ENCODE measurements at regions not wholly inside any gene's neighbourhood (a gene's known extent, or its start where the extent isn't known, plus 50 kb on each side); places are given as distances from the start of the nearest gene placed in this dataset.
"Not testable (repeated sequence)": the region's sequence is repeated elsewhere in the genome, so short reads cannot be mapped to it uniquely, and the experiment has no call there.

DNA sequence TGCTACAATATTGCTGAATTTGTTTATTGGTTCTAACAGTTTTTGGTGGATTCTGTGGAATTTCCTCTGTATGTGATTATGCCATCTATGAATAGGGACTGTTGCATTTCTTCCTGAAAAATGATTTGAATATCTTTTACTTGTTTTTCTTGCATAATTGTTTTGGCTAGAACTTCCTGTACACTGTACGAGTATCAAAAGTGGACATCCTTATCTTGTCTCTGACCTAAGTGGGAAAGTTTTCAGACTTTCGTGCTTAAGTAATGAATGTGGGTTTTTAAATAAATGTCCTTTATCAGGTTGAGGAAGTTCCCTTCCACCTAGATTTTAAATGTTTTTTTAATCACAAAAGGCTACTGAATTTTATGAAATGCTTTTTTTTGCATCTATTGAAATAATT is 203.8 kb upstream of the ATP10A start:
- TF ChIP-seq, protein P1, sequence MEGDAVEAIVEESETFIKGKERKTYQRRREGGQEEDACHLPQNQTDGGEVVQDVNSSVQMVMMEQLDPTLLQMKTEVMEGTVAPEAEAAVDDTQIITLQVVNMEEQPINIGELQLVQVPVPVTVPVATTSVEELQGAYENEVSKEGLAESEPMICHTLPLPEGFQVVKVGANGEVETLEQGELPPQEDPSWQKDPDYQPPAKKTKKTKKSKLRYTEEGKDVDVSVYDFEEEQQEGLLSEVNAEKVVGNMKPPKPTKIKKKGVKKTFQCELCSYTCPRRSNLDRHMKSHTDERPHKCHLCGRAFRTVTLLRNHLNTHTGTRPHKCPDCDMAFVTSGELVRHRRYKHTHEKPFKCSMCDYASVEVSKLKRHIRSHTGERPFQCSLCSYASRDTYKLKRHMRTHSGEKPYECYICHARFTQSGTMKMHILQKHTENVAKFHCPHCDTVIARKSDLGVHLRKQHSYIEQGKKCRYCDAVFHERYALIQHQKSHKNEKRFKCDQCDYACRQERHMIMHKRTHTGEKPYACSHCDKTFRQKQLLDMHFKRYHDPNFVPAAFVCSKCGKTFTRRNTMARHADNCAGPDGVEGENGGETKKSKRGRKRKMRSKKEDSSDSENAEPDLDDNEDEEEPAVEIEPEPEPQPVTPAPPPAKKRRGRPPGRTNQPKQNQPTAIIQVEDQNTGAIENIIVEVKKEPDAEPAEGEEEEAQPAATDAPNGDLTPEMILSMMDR (conservative IDR thresholded peaks at IDR 0.05; ENCODE audit: low read length): no peak

DNA sequence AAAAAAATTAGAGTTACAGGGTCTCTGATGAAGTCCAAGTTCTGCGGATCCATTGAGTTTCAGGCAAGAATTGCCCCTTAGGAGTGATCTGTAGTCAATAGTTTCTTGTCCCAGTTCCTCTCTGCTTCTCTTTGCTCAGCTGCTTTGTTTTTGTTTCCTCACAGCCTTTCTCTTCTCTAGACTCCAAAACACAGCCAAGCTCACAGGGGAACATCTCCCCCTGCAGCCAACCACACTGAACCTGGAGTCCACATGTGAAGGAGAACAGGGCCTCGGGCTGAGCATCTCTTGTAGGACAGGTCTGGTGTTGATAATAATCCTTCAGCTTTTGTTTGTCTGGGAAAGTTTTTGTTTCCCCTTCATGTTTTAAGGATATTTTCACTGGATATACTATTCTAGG is 202.6 kb upstream of the ATP10A start:
- TF ChIP-seq, protein P1 (conservative IDR thresholded peaks at IDR 0.05; ENCODE audit: low read length): no peak
- no peak for DNase-seq (ENCODE audit: low read depth)
- H3K4me3 ChIP-seq (ENCODE audit: low read length): no peak overlapping the region

More for the DNA sequence above, 203.8 kb upstream of the ATP10A start:
- no peak overlapping the region for H3K4me3 ChIP-seq (ENCODE audit: low read length)
- DNase-seq (ENCODE audit: low read depth): no peak

DNA sequence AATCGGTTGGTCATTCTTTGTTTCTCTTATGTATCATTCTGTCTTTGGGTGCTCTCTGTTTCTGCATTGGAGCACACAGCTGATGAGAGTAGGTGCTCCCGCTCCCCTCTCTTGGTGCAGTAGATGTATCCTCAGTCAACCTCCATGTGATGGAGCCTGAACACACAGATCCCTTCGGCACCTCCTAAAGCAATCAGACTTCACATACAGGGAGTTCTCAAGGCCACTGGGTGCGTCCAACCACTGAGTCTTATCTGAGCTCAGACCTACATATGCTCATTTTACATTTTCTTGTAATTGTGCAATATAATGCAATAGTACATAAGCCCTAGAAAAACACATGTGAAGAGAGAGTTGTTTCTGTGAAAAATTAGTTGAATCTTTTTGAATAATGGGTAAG is 198.1 kb upstream of the ATP10A start:
- TF ChIP-seq, protein P1 (conservative IDR thresholded peaks at IDR 0.05; ENCODE audit: low read length): no peak
- no peak for DNase-seq (ENCODE audit: low read depth)
- H3K4me3 ChIP-seq (ENCODE audit: low read length): no peak overlapping the region

DNA sequence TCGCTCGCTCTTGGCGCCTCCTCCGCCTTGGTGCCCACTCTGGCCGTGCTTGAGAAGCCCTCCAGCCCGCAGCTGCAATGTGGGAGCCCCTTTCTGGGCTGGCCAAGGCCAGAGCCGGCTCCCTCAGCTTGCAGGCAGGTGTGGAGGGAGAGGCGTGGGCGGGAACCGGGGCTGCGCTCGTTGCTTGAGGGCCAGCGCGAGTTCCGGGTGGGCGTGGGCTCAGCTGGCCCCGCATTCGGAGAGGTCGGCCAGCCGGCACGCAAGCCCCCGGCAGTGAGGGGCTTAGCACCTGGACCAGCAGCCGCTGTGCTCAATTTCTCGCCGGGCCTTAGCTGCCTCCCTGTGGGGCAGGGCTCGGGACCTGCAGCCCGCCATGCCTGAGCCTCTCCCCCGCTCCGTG is 193.6 kb upstream of the ATP10A start:
- DNase-seq (ENCODE audit: low read depth); H3K4me3 ChIP-seq (ENCODE audit: low read length): not testable (repeated sequence)

DNA sequence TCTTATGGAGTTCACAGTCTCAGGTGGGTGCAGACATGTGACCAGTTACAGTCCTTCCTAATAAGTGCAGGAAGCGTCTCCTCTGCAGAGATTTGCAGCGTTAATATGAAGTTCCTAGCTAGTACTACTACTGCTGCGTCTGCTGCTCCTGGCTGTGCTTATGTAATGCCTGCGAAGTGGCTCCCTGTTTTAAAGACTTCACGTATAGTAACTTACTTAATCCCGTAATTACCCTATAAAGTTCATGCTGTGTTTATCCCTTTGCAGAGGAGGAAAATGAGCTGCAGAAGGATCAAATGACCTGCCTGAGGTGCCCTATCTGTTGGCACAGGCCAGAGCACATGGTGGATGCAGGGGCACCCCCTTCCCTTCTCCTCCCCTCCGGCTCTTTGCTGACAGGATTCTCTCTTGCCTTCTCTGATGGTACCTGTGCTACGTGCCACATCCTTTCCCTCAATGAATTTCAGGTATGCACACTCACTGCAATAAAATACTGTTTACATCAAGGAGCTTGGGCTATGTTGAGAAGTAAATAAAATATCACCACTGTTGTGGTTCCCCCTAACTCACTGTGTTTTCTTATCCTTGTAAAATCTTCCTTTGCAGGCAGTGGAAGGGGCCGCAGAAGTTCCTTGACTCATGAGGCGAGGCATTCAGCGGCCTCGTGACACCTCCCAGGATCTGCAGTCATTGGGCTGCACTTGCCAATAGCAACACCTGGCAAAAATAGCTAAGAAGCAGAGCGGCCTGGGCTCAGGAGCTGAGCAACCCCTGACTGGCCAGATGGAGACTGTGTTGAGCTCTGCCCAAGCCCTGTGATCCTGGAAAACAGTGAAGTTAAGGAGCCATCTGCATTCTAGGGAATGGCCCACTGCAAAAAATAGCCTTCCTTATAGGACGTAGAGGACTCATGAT is 188.9 kb upstream of the ATP10A start:
- peak; percentile 78 for DNase-seq (ENCODE audit: low read depth)
- TF ChIP-seq, protein P1 (conservative IDR thresholded peaks at IDR 0.05; ENCODE audit: low read length): 0 out of 2 replicates have a peak, but pooled peaks have one; percentile 0
- no peak overlapping the region for H3K4me3 ChIP-seq (ENCODE audit: low read length)

DNA sequence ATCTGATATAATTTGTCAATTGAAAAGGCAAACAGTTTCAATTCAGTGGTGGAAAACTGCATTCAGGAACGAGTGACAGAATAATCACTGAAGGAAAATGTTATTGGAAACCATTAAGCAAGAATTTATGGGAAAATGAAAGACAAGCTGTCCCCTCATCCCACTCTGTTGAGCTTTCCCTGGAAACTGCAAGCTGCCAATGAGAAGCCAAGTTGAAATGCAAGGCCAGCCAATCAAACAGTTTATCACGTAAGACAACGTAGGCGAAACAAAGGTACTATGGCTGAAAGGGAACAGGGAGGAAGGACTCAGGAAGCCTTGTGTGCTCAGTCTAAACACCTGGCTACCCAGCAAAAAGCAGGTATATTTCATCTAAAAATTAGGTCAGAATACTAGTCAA is 187.9 kb upstream of the ATP10A start:
- H3K4me3 ChIP-seq (ENCODE audit: low read length): no peak overlapping the region
- TF ChIP-seq, protein P1 (conservative IDR thresholded peaks at IDR 0.05; ENCODE audit: low read length): no peak
- DNase-seq (ENCODE audit: low read depth): no peak

DNA sequence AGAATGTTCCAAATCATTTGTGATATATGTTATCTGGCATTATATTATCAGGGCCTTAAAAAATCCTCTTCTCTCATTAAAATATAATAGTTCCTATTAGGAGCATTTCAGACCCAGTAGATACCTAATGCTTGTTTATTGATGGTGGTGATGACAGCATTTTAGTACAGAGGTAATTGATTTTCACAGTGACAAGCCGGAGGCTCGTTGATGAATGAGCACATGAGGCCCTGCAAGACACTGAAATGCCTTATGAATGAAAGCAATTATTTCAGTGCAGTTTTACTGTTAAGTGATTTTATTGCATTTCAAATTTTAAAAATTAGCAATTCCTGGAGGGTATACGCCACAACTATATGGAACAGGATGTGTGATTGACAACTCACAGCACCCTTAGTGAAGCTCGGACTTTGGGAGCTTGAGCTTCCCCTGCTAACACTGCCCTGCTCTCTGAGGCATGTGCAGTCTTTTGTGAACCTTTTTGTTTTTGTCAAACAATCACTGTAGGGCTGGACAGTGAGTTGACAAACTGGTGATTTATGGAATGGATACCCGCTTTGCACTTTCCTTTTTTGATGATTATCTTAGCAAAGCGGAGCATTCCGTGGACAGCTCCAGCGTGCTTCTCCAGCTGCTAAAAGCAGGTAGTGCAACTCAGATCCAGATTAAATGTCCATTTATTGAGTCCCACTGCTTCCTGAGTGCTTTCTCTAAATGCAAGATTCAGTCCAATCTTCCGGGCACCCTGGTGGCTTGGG is 187.0 kb upstream of the ATP10A start:
- TF ChIP-seq, protein P1 (conservative IDR thresholded peaks at IDR 0.05; ENCODE audit: low read length): no peak
- no peak for DNase-seq (ENCODE audit: low read depth)
- no peak overlapping the region for H3K4me3 ChIP-seq (ENCODE audit: low read length)

Data from AG10803 (cell line).